Tibial nerve (tissue), 4 donors: ENCODE measurements at regions not wholly inside any gene's neighbourhood (a gene's known extent, or its start where the extent isn't known, plus 50 kb on each side); places are given as distances from the start of the nearest gene placed in this dataset.

Experiments
- DNase-seq, 2 donors: peaks; one replicate each; pipeline ENCODE4 v3.0.0-alpha.2; 2019; ENCODE audit warnings: low spot score in 2 of 2
- H3K27ac ChIP-seq, 4 donors: fragments of 200-600 bp; sonication (generic) in 3 of 4; one replicate each; pipeline ENCODE4 v1.5.1; 2017 to 2019; ENCODE audit warnings: mild to moderate bottlenecking in 1 of 4
- H3K27me3 ChIP-seq, 2 donors: fragments of 200-600 bp; sonication (generic) in 1 of 2; one replicate each; pipeline versions ENCODE4 v1.5.1 to v1.6.0; 2017 to 2019
- H3K36me3 ChIP-seq, 3 donors: fragments of 200-600 bp; sonication (generic); one replicate each; pipeline ENCODE4 v1.5.1; 2018 to 2019
- H3K4me1 ChIP-seq, 4 donors: fragments of 200-600 bp; sonication (generic) in 3 of 4; one replicate each; pipeline ENCODE4 v1.5.1; 2017 to 2019
- H3K4me3 ChIP-seq, 4 donors: fragments of 200-600 bp; sonication (generic) in 3 of 4; one replicate each; pipeline ENCODE4 v1.5.1; 2017 to 2019; ENCODE audit warnings: mild to moderate bottlenecking in 1 of 4, moderate library complexity in 1 of 4
- H3K9me3 ChIP-seq, 4 donors: fragments of 200-600 bp; sonication (generic) in 3 of 4; one replicate each; pipeline ENCODE4 v1.5.1; 2017 to 2019
- EP300 ChIP-seq, 2 donors: sonication (generic); formaldehyde crosslinking; IDR thresholded peaks; one replicate each; pipeline ENCODE4 v1.6.1; 2017; ENCODE audit warnings: antibody characterized with exemption in 2 of 2, mild to moderate bottlenecking in 1 of 2
- POLR2A ChIP-seq, 2 donors: fragments of 450-650 bp; IDR thresholded peaks; one replicate each; pipeline ENCODE4 v1.6.1; 2017; ENCODE audit warnings: antibody characterized with exemption in 2 of 2, mild to moderate bottlenecking in 2 of 2, moderate library complexity in 2 of 2
- WGBS, 2 donors: methylation state at CpG; one replicate each; pipeline ENCODE4 v1.1.5; 2018; 5-methylcytosine and 5-hydroxymethylcytosine counted together
- TF ChIP-seq, protein P1 (sequence below), 5 experiments: fragments of 200-600 bp in 3 of 5; fragments of 450-650 bp in 2 of 5; sonication (generic) in 3 of 5; IDR thresholded peaks; one replicate each; pipeline ENCODE4 v1.5.1; 2016 to 2019; ENCODE audit warnings: antibody characterized with exemption in 5 of 5, mild to moderate bottlenecking in 3 of 5, moderate library complexity in 2 of 5

- Histone ChIP-seq H3K4me3 (no peak overlapping the region), H3K27ac (no peak overlapping the region), H3K4me1 (peaks cover 0 to 5% (median 0%) of the 10 kb centered on the region in 4 donors), H3K27me3 (no peaks in the 10 kb centered on the region), H3K36me3 (no peaks in the 10 kb centered on the region), H3K9me3 (no peaks in the 10 kb centered on the region)
- no peak for DNase-seq
- WGBS, 2 donors, result 81 to 85% methylated on average over 3 of the region's 3 CpGs
- TF ChIP-seq, protein P1, sequence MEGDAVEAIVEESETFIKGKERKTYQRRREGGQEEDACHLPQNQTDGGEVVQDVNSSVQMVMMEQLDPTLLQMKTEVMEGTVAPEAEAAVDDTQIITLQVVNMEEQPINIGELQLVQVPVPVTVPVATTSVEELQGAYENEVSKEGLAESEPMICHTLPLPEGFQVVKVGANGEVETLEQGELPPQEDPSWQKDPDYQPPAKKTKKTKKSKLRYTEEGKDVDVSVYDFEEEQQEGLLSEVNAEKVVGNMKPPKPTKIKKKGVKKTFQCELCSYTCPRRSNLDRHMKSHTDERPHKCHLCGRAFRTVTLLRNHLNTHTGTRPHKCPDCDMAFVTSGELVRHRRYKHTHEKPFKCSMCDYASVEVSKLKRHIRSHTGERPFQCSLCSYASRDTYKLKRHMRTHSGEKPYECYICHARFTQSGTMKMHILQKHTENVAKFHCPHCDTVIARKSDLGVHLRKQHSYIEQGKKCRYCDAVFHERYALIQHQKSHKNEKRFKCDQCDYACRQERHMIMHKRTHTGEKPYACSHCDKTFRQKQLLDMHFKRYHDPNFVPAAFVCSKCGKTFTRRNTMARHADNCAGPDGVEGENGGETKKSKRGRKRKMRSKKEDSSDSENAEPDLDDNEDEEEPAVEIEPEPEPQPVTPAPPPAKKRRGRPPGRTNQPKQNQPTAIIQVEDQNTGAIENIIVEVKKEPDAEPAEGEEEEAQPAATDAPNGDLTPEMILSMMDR (IDR thresholded peaks at IDR 0.05), result no peak
- TF ChIP-seq EP300 (IDR thresholded peaks at IDR 0.05) (no peak), POLR2A (IDR thresholded peaks at IDR 0.05) (no peak)
These were observed 249.6 kb downstream of the PIK3R1 start for GRCh38 chr5:68465133-68465532.

GRCh38 chr5:68465934-68466551, 250.5 kb downstream of the PIK3R1 start:
- Histone ChIP-seq H3K4me3 (no peak overlapping the region), H3K4me1 (no peaks in the 10 kb centered on the region), H3K27me3 (no peaks in the 10 kb centered on the region), H3K27ac (no peak overlapping the region), H3K36me3 (no peaks in the 10 kb centered on the region), H3K9me3 (no peaks in the 10 kb centered on the region)
- TF ChIP-seq POLR2A (IDR thresholded peaks at IDR 0.05), result no peak
- no peak for TF ChIP-seq EP300 (IDR thresholded peaks at IDR 0.05)
- TF ChIP-seq, protein P1 (IDR thresholded peaks at IDR 0.05), result no peak
- DNase-seq, result no peak
- WGBS, 2 donors, result 91% methylated on average over 6 of the region's 6 CpGs

DNA sequence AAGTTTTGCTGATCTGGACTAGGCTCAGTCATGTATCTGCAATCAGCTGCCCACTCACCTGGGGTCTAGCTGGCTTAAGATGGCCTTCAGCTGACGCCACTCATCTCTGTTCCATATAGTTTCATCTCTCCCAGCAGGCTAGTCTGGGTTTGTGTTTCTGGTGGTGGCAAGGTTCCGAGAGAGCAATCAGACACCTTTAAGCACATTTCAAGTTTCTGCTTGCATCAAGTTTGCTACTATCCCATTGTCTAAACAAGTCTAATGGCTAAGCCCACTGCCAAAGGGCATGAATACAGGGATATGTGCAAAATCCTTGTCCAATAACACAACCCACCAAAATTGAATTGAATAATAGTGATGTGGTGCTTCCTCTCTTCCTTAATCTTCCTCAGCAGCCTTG, 251.7 kb downstream of the PIK3R1 start:
- no peaks in the 10 kb centered on the region for H3K27me3 ChIP-seq
- TF ChIP-seq, protein P1 (IDR thresholded peaks at IDR 0.05), result no peak
- TF ChIP-seq POLR2A (IDR thresholded peaks at IDR 0.05) (no peak), EP300 (IDR thresholded peaks at IDR 0.05) (no peak)
- H3K36me3 ChIP-seq, result no peaks in the 10 kb centered on the region
- no peak for DNase-seq
- WGBS, 2 donors, result 98 to 100% methylated on average over 2 of the region's 2 CpGs
- no peak overlapping the region for H3K27ac ChIP-seq
- no peaks in the 10 kb centered on the region for H3K9me3 ChIP-seq
- H3K4me1 ChIP-seq, result no peaks in the 10 kb centered on the region
- H3K4me3 ChIP-seq, result no peak overlapping the region

GRCh38 chr5:68467794-68468193, 252.2 kb downstream of the PIK3R1 start:
- 88 to 96% methylated on average over 2 of the region's 2 CpGs for WGBS, 2 donors
- H3K36me3 ChIP-seq, result no peaks in the 10 kb centered on the region
- H3K27ac ChIP-seq, result no peak overlapping the region
- H3K4me1 ChIP-seq, result no peaks in the 10 kb centered on the region
- H3K27me3 ChIP-seq, result no peaks in the 10 kb centered on the region
- no peak for DNase-seq
- H3K4me3 ChIP-seq, result no peak overlapping the region
- no peaks in the 10 kb centered on the region for H3K9me3 ChIP-seq
- TF ChIP-seq, protein P1 (IDR thresholded peaks at IDR 0.05), result no peak
- TF ChIP-seq POLR2A (IDR thresholded peaks at IDR 0.05), result no peak
- TF ChIP-seq EP300 (IDR thresholded peaks at IDR 0.05), result no peak

DNA sequence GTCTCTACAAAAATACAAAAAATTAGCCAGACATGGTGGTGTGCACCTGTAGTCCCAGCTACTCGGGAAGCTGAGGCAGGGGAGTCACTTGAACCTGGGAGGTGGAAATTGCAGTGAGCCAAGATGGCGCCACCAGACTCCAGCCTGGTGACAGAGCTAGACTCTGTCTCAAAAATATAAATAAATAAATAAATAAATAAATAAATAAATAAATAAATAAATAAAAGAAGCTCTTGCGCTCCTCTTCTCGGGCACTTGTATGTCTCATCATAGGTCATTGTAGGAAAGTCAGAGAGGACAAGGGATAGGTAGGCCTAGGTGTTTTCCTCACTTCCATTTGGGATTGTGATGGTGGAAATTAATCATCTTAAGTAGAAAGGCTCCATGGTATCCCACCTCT, 252.8 kb downstream of the PIK3R1 start:
- DNase-seq, result no peak
- Histone ChIP-seq H3K9me3 (no peaks in the 10 kb centered on the region), H3K4me1 (no peaks in the 10 kb centered on the region), H3K4me3 (no peak overlapping the region), H3K27ac (no peak overlapping the region), H3K27me3 (no peaks in the 10 kb centered on the region), H3K36me3 (no peaks in the 10 kb centered on the region)
- 98 to 99% methylated on average over 4 of the region's 4 CpGs for WGBS, 2 donors
- TF ChIP-seq, protein P1 (IDR thresholded peaks at IDR 0.05), result no peak
- TF ChIP-seq EP300 (IDR thresholded peaks at IDR 0.05), result no peak
- no peak for TF ChIP-seq POLR2A (IDR thresholded peaks at IDR 0.05)
